Effector memory CD8-positive, alpha-beta T cell (primary cell): ENCODE measurements at regions not wholly inside any gene's neighbourhood (a gene's known extent, or its start where the extent isn't known, plus 50 kb on each side); places are given as distances from the start of the nearest gene placed in this dataset.

Source experiments
- ATAC-seq: fragments of 150-1000 bp; cut with Tn5 transposase; replicated peaks from 2 replicates; pipeline ENCODE4 v1.10.0; 2021; ENCODE audit warnings: mild to moderate bottlenecking, moderate library complexity
- DNase-seq, 3 experiments: peaks; one replicate each; pipeline ENCODE4 v3.0.0; 2021
- H3K27ac Mint-ChIP-seq, 2 donors: one replicate each; pipeline ENCODE4 v1.8.0; 2022; ENCODE audit warnings: mild to moderate bottlenecking in 2 of 2, mixed read lengths in 2 of 2, moderate library complexity in 2 of 2
- H3K27me3 Mint-ChIP-seq, 2 donors: one replicate each; pipeline ENCODE4 v1.8.0; 2022; ENCODE audit warnings: mixed read lengths in 2 of 2
- H3K36me3 Mint-ChIP-seq: one replicate; pipeline ENCODE4 v1.8.0; 2022; ENCODE audit warnings: mild to moderate bottlenecking, moderate library complexity, mixed read lengths; ENCODE audit not compliant: insufficient read depth
- H3K4me1 Mint-ChIP-seq, 2 donors: one replicate each; pipeline ENCODE4 v1.8.0; 2022; ENCODE audit warnings: low read depth in 2 of 2, mixed read lengths in 2 of 2
- H3K4me3 Mint-ChIP-seq, 2 donors: one replicate each; pipeline ENCODE4 v1.8.0; 2022; ENCODE audit warnings: mild to moderate bottlenecking in 2 of 2, mixed read lengths in 2 of 2, moderate library complexity in 2 of 2
- H3K9me3 Mint-ChIP-seq, 2 donors: one replicate each; pipeline ENCODE4 v1.8.0; 2022; ENCODE audit warnings: mixed read lengths in 2 of 2

DNA sequence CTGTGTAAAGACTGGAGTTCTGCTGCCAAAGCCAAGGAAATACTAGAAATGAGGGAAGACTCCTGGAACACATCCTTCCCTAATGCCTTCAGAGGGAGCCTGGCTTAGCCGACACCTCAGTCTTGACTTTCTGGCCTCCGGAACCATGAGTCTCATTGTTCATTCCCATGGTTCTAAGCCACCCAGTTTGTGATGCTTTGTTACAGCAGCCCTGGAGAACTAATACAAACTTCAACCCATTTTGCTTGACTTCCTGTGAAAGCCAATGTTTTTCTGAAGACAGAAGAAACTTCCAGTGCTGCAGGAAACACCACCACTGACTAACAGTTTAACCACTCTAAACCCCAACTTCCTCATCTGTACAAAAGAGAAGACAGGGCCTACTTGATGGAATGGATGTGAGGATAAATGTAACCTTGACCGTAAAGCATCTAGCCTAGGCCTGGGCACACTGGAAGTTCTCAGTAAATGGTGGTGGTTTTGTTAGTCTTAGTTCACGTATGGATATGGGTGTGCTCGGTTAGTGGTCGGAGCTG, 85.9 kb upstream of the RFX8 start:
- DNase-seq = no peak
- Mint-ChIP-seq H3K27me3 (peaks cover 22 to 25% of the 10 kb centered on the region in 2 donors), H3K36me3 (peaks cover 2% of the 10 kb centered on the region), H3K4me1 (peaks cover 13 to 18% of the 10 kb centered on the region in 2 donors), H3K4me3 (peak overlapping the region; percentile 20 to 48), H3K27ac (peak overlapping the region in 1 of 2 donors; percentile 72), H3K9me3 (peaks cover 0 to 13% of the 10 kb centered on the region in 2 donors)
- no peak for ATAC-seq

DNA sequence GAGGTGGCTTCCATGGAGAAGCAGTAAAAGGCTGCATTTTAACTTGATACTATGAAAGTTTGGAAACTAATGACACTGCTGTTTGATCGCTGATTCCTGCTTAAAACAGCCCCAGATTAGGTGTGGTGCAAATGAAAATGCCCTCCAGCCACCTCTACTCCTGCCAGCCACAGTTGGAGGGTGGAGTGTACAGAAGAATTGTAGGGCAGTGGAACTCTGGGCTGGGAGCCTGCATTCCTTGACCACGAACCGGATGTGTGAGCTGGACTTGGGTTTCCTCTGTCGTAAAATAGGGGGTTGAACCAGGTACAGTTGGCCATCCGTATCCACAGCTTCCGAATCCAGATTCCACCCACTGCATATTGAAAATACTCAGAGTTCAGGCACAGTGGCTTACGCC, 84.6 kb upstream of the RFX8 start:
- no peak overlapping the region for H3K27ac Mint-ChIP-seq
- peaks cover 0 to 13% of the 10 kb centered on the region in 2 donors for H3K9me3 Mint-ChIP-seq
- H3K4me1 Mint-ChIP-seq = peaks cover 13 to 18% of the 10 kb centered on the region in 2 donors
- DNase-seq (no peak), ATAC-seq (no peak)
- no peak overlapping the region for H3K4me3 Mint-ChIP-seq
- H3K36me3 Mint-ChIP-seq = peaks cover 2% of the 10 kb centered on the region
- H3K27me3 Mint-ChIP-seq = peaks cover 17 to 18% of the 10 kb centered on the region in 2 donors

DNA sequence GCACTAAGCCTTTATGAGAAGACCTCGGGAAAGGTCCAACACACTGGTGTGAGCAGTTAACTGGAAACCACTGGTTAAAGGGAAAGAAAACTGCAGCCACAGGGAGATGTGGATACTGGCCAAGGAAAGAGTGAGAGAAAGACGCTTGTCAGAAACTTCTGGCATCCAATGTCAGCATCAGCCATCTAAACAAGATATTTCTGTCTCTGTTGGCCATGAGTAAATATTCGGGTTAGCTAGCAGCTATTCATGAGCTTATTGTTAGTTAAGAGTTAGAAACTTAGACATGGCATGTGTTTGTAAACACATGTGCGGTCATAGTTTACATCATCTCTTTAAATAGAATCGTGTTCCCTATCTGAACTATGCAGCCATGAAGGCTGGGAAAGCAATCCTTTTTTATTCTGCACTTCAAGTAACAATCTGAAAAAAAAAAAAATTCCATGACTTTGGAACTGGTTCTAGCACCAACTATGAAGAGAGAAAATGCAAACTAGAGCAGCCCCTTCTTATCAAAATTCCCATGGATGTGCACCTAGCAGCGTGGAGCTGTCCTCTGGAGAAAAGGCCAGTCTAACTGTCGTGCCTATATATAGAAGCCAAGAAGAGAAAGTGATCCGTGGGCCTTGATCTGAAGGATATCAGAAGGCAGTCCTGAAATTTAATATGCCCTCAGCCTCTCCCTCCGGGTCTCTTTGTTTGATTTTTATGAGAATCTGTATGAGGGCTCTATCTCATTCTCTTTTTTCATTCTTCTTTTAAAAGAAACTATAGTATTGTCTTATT, 84.0 kb upstream of the RFX8 start:
- ATAC-seq (no peak), DNase-seq (no peak)
- H3K36me3 Mint-ChIP-seq = peaks cover 2% of the 10 kb centered on the region
- H3K27me3 Mint-ChIP-seq = peaks cover 11 to 12% of the 10 kb centered on the region in 2 donors
- H3K4me3 Mint-ChIP-seq = no peak overlapping the region
- H3K27ac Mint-ChIP-seq = no peak overlapping the region
- H3K9me3 Mint-ChIP-seq = peaks cover 0 to 13% of the 10 kb centered on the region in 2 donors
- H3K4me1 Mint-ChIP-seq = peaks cover 13 to 17% of the 10 kb centered on the region in 2 donors

DNA sequence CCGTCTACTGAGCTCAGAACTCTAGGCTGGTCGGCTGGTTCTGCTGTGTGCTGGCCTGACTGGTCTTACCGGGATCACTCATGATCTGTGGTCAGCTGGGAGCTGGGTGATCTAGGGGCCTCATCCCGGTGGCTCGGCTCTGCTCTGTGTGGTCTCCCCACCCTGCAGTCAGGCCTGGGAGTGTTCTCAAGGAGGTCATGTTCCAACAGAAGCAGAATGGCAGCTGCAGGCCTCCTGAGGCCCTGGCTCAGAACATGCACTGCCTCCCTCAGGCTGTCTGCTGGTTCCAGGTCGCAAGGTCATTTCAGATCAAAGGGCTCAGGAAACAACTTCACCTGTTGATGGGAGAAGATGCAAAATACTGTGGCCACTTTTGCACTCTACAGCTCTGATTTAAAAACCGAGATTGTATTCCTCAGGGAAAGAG, 81.1 kb upstream of the RFX8 start:
- DNase-seq (no peak), ATAC-seq (no peak)
- H3K27ac Mint-ChIP-seq = no peak overlapping the region
- peaks cover 10 to 15% of the 10 kb centered on the region in 2 donors for H3K27me3 Mint-ChIP-seq
- H3K36me3 Mint-ChIP-seq = peaks cover 1% of the 10 kb centered on the region
- peaks cover 8 to 9% of the 10 kb centered on the region in 2 donors for H3K4me1 Mint-ChIP-seq
- H3K9me3 Mint-ChIP-seq = peaks cover 0 to 10% of the 10 kb centered on the region in 2 donors
- H3K4me3 Mint-ChIP-seq = no peak overlapping the region

DNA sequence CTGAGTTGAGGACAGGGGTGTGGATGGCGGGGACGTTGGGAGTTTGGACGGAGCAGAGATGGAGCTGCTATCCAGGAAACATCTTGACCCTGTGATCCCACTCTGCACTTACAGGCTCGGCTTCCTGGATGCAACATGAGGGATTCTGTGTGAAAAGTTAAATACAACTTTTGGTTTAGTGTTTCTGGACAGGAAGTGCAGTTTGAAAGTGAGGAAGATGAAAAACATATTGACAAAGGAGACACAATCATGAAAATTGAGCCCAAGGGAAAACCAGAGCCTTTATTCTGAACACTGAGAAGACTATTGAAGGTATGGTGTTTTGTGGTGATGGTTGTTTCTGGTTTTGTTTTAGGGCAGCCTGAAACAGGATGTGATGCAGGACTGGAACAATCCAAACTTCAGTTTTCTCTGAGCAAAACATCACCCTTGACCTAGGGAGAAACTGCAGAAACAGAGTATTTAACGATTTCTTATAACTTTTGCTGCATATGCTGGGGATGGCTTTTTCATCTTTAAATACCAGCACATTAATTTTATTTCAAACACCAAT, 76.5 kb upstream of the RFX8 start:
- Mint-ChIP-seq H3K4me1 (peaks cover 0 to 2% of the 10 kb centered on the region in 2 donors), H3K36me3 (no peaks in the 10 kb centered on the region), H3K9me3 (no peaks in the 10 kb centered on the region), H3K27me3 (peaks cover 10 to 45% of the 10 kb centered on the region in 2 donors), H3K4me3 (no peak overlapping the region), H3K27ac (no peak overlapping the region)
- no peak for DNase-seq
- no peak for ATAC-seq

DNA sequence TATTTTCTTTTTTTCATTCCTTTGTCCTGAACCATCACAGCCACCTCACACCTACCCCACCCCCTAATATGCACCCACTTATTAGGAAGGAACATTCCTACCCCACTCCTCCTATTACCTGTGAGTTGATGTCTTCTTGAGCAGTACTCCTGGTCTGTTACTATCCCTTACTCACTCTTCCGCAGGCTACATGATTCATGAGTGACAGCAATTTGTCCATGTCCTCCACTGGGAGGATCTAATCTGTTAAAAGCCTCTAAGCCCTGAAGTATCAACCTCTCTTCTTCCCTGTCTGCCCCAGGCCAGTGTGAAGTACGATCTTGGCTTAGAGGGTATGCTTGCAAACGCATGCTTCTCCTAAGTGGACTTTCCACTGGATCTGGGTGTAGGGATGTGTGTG, 75.6 kb upstream of the RFX8 start:
- H3K36me3 Mint-ChIP-seq = no peaks in the 10 kb centered on the region
- no peak overlapping the region for H3K4me3 Mint-ChIP-seq
- DNase-seq = no peak
- no peak for ATAC-seq
- peaks cover 8 to 44% of the 10 kb centered on the region in 2 donors for H3K27me3 Mint-ChIP-seq
- H3K4me1 Mint-ChIP-seq = peaks cover 0 to 2% of the 10 kb centered on the region in 2 donors
- H3K27ac Mint-ChIP-seq = no peak overlapping the region
- H3K9me3 Mint-ChIP-seq = no peaks in the 10 kb centered on the region

DNA sequence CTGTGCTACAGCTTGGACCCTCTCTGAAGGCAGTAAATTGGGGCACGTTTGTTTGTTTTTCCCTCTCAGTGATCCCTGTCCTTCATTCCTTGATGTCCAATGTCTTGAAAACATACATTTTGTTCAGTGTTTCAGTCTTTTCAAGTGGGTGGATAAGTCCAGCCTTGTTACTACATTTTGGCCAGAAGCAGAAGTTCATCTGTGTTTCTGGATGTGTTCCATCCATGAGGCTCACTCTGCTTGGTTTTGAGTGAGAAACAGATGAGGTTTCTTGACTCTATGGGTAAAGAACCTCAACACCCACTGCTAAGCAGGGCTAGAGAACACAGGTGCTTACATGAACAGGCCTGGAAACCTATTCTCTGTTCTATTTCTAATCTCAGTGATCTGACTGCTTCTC, 74.5 kb upstream of the RFX8 start:
- H3K36me3 Mint-ChIP-seq = no peaks in the 10 kb centered on the region

DNA sequence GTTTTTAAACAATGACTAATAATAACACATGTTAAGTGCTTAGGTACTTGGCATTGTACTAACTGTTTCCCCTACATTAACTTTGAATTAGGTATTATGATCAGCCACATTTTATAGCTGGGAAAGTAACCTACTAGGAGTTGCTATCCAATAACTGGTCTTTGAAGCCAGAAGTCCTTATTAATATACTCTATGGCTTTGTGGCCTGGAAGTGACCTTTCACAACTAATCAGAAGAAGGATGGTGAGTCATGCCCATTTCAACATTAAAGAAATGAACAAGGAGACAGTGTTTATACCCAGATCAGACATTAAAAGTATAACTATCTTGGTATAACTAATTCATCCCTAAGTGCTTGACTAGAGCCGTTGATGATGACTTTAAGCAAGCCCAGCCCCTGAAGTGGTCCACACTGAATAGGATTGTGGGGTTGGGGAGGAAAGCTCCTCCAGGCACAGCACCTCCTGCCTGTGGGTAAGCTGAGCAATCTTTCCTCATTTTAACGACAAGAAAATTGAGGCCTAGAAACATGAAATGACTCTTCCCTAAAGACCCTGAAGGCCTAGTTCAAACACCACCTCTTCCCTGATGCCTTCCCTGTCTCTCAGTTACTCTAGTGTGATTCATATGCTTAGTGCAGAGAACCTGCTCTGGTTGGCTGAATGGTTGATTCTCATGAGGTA, 71.6 kb upstream of the RFX8 start:
- DNase-seq (no peak), ATAC-seq (no peak)
- Mint-ChIP-seq H3K27me3 (peaks cover 20 to 59% of the 10 kb centered on the region in 2 donors), H3K4me1 (peaks cover 0 to 2% of the 10 kb centered on the region in 2 donors), H3K4me3 (no peak overlapping the region), H3K9me3 (no peaks in the 10 kb centered on the region), H3K27ac (no peak overlapping the region), H3K36me3 (no peaks in the 10 kb centered on the region)

More for the DNA sequence above, 74.5 kb upstream of the RFX8 start:
- peaks cover 0 to 2% of the 10 kb centered on the region in 2 donors for H3K4me1 Mint-ChIP-seq
- no peak for DNase-seq
- no peak overlapping the region for H3K4me3 Mint-ChIP-seq
- peaks cover 13 to 51% of the 10 kb centered on the region in 2 donors for H3K27me3 Mint-ChIP-seq
- no peak overlapping the region for H3K27ac Mint-ChIP-seq
- no peaks in the 10 kb centered on the region for H3K9me3 Mint-ChIP-seq
- ATAC-seq = no peak

DNA sequence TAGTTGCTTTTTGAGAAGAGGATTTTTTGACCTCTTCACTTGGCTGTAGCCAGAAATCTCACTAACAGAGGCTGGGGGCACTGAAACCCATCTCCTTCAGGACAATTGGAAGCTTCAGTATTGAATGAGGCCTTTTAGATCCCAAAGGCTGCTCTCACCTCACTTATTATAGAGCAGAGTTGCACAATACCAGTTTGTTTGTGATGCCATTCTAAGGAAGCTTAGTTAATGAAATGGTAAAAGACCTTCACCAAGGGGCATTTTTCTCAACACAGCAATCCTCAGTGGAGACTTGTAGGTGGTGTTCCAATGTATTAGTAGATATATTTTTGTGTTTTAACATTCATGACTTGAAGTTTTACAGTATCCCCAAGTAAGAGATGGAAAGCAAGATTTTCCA, 71.0 kb upstream of the RFX8 start:
- H3K27ac Mint-ChIP-seq = no peak overlapping the region
- ATAC-seq (no peak), DNase-seq (no peak)
- H3K4me3 Mint-ChIP-seq = no peak overlapping the region
- no peaks in the 10 kb centered on the region for H3K36me3 Mint-ChIP-seq
- H3K9me3 Mint-ChIP-seq = no peaks in the 10 kb centered on the region
- H3K4me1 Mint-ChIP-seq = no peaks in the 10 kb centered on the region
- H3K27me3 Mint-ChIP-seq = peaks cover 20 to 55% of the 10 kb centered on the region in 2 donors

DNA sequence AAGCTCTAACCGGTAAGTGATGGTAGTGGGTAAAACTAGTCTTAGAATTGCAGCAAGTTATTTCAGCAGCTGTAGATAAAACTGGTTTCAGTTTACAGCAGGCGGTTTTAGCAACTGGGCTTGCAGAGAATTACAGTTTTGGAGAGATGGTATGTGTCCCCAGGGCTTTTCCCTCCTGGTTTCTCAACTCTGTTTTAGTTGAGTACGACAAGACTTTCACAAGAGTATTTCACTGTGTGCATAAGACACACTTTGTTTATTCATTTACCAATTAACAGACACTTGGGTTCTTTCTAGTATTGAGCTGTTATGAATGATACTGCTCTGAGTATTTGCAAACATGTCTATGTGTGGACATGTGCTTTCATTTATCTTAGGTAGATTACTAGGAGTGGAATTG, 65.6 kb upstream of the RFX8 start:
- no peak overlapping the region for H3K4me3 Mint-ChIP-seq
- no peak for ATAC-seq
- no peak overlapping the region for H3K27ac Mint-ChIP-seq
- no peak for DNase-seq
- H3K36me3 Mint-ChIP-seq = no peaks in the 10 kb centered on the region
- H3K9me3 Mint-ChIP-seq = no peaks in the 10 kb centered on the region
- H3K4me1 Mint-ChIP-seq = no peaks in the 10 kb centered on the region
- peaks cover 15 to 19% of the 10 kb centered on the region in 2 donors for H3K27me3 Mint-ChIP-seq

DNA sequence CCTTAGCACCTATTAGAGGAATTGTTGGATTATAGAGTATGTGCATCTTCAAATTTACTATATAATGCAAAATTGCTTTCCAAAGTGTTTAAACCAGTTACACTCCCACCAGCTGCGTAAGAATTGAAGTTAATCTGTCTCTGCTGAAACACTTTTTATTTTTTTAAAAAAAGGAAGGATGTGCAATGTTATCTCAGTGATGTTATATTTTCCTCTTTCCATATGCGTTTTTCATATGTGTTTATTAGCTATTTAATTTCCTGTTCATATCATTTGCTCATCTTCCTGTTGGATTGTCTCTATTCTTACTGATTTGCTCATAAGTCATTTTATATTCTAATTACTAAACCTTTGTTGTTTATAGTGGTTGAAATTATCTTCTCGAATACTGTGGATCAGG, 63.2 kb upstream of the RFX8 start:
- no peak for DNase-seq
- H3K36me3 Mint-ChIP-seq = no peaks in the 10 kb centered on the region
- H3K4me1 Mint-ChIP-seq = no peaks in the 10 kb centered on the region
- H3K27me3 Mint-ChIP-seq = no peaks in the 10 kb centered on the region
- H3K9me3 Mint-ChIP-seq = no peaks in the 10 kb centered on the region
- ATAC-seq = no peak
- no peak overlapping the region for H3K27ac Mint-ChIP-seq
- H3K4me3 Mint-ChIP-seq = no peak overlapping the region

DNA sequence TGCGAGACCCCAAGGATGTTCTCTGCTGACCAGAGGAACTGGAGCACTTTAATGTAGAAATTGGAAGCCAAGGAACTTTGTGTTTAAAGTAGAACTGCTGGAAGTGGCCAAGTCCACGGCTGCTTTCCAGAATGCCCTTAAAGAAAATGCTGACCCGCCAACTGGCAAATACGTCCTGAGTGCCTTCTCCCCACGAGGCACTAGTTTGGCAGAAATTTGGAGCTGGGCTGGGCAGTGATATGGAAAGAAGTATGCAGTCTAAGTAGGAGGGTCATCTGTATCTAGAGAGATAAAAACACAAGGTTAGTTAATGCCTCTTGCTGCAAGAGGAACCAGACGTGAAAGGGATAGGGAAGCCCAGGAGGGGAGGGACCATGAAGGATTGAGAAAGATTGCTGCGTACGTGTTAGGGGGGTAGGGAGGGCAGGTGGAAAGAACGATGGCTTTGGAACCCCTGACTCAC, 59.3 kb upstream of the RFX8 start:
- H3K9me3 Mint-ChIP-seq = no peaks in the 10 kb centered on the region
- H3K27ac Mint-ChIP-seq = no peak overlapping the region
- H3K4me1 Mint-ChIP-seq = no peaks in the 10 kb centered on the region
- ATAC-seq (no peak), DNase-seq (no peak)
- no peaks in the 10 kb centered on the region for H3K27me3 Mint-ChIP-seq
- H3K36me3 Mint-ChIP-seq = no peaks in the 10 kb centered on the region
- H3K4me3 Mint-ChIP-seq = no peak overlapping the region

DNA sequence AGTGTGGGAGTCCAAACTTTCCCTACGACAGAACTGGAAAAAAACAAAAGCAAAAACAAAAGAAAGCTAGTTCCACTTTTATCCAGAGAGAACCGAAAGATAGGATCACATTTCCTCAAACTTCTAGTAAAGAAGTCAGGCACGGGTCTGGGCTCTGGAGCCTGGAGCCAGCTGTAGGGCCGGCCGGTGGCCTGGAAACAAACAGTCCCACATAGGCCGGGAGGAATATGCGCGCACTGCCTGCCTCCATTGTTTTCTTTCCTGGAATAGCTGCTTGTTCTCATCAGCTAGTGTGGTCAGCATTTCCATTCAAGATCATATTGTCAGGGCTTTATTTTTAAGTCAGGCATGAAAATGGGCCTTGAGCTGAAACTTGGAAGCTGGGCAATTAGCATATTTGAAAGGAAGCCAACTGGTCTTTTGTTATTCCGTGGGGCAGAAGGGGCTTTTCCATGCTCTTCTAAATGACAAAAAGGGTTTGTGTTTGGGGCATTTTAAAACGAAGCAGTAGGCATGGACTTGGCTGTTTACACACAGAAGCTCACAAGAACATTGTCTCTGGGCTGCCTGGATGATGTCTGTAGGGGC, 58.7 kb upstream of the RFX8 start:
- no peak for ATAC-seq
- Mint-ChIP-seq H3K36me3 (no peaks in the 10 kb centered on the region), H3K27ac (no peak overlapping the region), H3K4me3 (no peak overlapping the region), H3K4me1 (no peaks in the 10 kb centered on the region), H3K9me3 (no peaks in the 10 kb centered on the region), H3K27me3 (no peaks in the 10 kb centered on the region)
- DNase-seq = no peak
